ENCODE measurements at regions not wholly inside any gene's neighbourhood (a gene's known extent, or its start where the extent isn't known, plus 50 kb on each side); places are given as distances from the start of the nearest gene placed in this dataset.
"Not testable (repeated sequence)": the region's sequence is repeated elsewhere in the genome, so short reads cannot be mapped to it uniquely, and the experiment has no call there.

GRCh38 chr14:71250791-71251190 is 343.5 kb downstream of the PCNX1 start:
- ATAC-seq (ENCODE audit: low read depth) (no peak), DNase-seq (no peak)
- no peak overlapping the region for H2AK9ac ChIP-seq (replicated peaks; ENCODE audit: low read depth, low read length, poor library complexity)
- no peaks in the 10 kb centered on the region for H3K36me3 ChIP-seq (ENCODE audit: control insufficient read depth, insufficient read depth, low read length)
- H2BK120ac ChIP-seq (ENCODE audit: low read depth, low read length), result no peak overlapping the region
- H3K18ac ChIP-seq (ENCODE audit: low read depth, low read length), result no peak overlapping the region
- TF ChIP-seq CEBPB (IDR thresholded peaks at IDR 0.05; ENCODE audit: low read depth, low read length), result no peak
- TF ChIP-seq MAFK (IDR thresholded peaks at IDR 0.05; ENCODE audit: low read depth, low read length), result no peak
- TF ChIP-seq, protein P1, sequence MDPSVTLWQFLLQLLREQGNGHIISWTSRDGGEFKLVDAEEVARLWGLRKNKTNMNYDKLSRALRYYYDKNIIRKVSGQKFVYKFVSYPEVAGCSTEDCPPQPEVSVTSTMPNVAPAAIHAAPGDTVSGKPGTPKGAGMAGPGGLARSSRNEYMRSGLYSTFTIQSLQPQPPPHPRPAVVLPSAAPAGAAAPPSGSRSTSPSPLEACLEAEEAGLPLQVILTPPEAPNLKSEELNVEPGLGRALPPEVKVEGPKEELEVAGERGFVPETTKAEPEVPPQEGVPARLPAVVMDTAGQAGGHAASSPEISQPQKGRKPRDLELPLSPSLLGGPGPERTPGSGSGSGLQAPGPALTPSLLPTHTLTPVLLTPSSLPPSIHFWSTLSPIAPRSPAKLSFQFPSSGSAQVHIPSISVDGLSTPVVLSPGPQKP (IDR thresholded peaks at IDR 0.05; ENCODE audit: borderline replicate concordance, low read depth, low read length), result no peak
- TF ChIP-seq SMC3 (IDR thresholded peaks at IDR 0.05; ENCODE audit: low read depth, low read length), result no peak
- TF ChIP-seq, protein P2, sequence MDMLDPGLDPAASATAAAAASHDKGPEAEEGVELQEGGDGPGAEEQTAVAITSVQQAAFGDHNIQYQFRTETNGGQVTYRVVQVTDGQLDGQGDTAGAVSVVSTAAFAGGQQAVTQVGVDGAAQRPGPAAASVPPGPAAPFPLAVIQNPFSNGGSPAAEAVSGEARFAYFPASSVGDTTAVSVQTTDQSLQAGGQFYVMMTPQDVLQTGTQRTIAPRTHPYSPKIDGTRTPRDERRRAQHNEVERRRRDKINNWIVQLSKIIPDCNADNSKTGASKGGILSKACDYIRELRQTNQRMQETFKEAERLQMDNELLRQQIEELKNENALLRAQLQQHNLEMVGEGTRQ (IDR thresholded peaks at IDR 0.05; ENCODE audit: low read depth, low read length), result no peak
- TF ChIP-seq MAZ (IDR thresholded peaks at IDR 0.05; ENCODE audit: borderline replicate concordance, low read depth, low read length), result no peak
- H3K4me3 ChIP-seq (ENCODE audit: insufficient read depth, low read depth, low read length), result no peak overlapping the region
- intact Hi-C loops (cut with micrococcal nuclease) (no loop called here), dilution Hi-C loops (cut with HindIII; ENCODE audit: low sequenced_read_pairs, unreplicated experiment) (no loop called here), in situ Hi-C loops (cut with MboI; ENCODE audit: low sequenced_read_pairs) (no loop called here)
- H3K4me2 ChIP-seq (ENCODE audit: low read depth, low read length), result no peak overlapping the region
- POLR2A ChIA-PET (ENCODE audit: unreplicated experiment), result no interaction called here
- no peak overlapping the region for H2AK5ac ChIP-seq (ENCODE audit: low read depth, low read length)
- H3K56ac ChIP-seq (ENCODE audit: extremely low read depth, insufficient read depth, low read length), result no peak overlapping the region
- H3K4ac ChIP-seq (ENCODE audit: low read depth, low read length), result no peak overlapping the region
- H3K79me1 ChIP-seq (ENCODE audit: low read depth in 1 of 2, low read length in 2 of 2), result no peaks in the 10 kb centered on the region
- peaks cover 6% of the 10 kb centered on the region; the same call in 1 of the 2 replicates for H3K9me1 ChIP-seq (ENCODE audit: insufficient read depth, low read length)
- H2BK15ac ChIP-seq (ENCODE audit: low read depth, low read length), result no peak overlapping the region
- CTCF ChIA-PET, result no interaction called here
- no peak overlapping the region for H2BK5ac ChIP-seq (ENCODE audit: low read depth, low read length, poor library complexity, severe bottlenecking)
- no peaks in the 10 kb centered on the region for H3K27me3 ChIP-seq (ENCODE audit: control insufficient read depth, insufficient read depth, low read length)
- H4K91ac ChIP-seq (ENCODE audit: insufficient read depth, low read depth, low read length), result no peak overlapping the region
- H3K4me1 ChIP-seq (ENCODE audit: control insufficient read depth, insufficient read depth, low read length), result peaks cover 9% of the 10 kb centered on the region
- H3K14ac ChIP-seq (replicated peaks; ENCODE audit: low read depth, low read length), result no peak overlapping the region
- H3K23ac ChIP-seq (ENCODE audit: low read depth, low read length), result no peak overlapping the region
- H4K5ac ChIP-seq (ENCODE audit: low read depth, low read length), result no peak overlapping the region
- no peak overlapping the region for H4K8ac ChIP-seq (ENCODE audit: low read depth in 2 of 2, low read length in 2 of 2)
- no peak overlapping the region for H3K27ac ChIP-seq (ENCODE audit: insufficient read depth, low read length)
- no peak overlapping the region for H2BK20ac ChIP-seq (ENCODE audit: low read depth, low read length)
- H2AFZ ChIP-seq (replicated peaks; ENCODE audit: low read length, poor library complexity), result no peak overlapping the region
- no peaks in the 10 kb centered on the region for H4K20me1 ChIP-seq (ENCODE audit: insufficient read depth, low read length)
- no TSS peak for BruUV-seq (replicated peaks)
- H3K9ac ChIP-seq (ENCODE audit: low read depth, low read length), result no peak overlapping the region
- H3K9me3 ChIP-seq (ENCODE audit: control insufficient read depth, insufficient read depth, low read length), result peaks cover 2% of the 10 kb centered on the region; the same call in 1 of the 2 replicates

DNA sequence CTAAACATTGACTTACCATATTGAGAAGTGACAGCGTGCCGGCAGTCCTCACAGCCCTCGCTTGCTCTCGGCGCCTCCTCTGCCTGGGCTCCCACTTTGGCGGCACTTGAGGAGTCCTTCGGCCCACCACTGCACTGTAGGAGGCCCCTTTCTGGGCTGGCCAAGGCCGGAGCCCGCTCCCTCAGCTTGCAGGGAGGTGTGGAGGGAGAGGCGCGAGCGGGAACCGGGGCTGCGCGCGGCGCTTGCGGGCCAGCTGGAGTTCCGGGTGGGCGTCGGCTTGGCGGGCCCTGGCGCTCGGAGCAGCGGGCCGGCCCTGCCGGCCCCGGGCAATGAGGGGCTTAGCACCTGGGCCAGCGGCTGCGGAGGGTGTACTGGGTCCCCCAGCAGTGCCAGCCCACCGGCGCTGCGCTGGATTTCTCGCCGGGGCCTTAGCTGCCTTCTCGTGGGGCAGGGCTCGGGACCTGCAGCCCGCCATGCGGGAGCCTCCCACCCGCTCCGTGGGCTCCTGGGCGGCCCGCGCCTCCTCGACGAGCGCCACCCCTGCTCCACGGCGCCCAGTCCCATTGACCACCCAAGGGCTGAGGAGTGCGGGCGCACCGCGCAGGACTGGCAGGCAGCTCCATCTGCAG is 346.9 kb downstream of the PCNX1 start:
- H2BK5ac ChIP-seq (ENCODE audit: low read depth, low read length, poor library complexity, severe bottlenecking); CTCF ChIA-PET: not testable (repeated sequence)

More for the DNA sequence above, 346.9 kb downstream of the PCNX1 start:
- H3K36me3 ChIP-seq (ENCODE audit: control insufficient read depth, insufficient read depth, low read length); H3K27ac ChIP-seq (ENCODE audit: insufficient read depth, low read length); H2AFZ ChIP-seq (replicated peaks; ENCODE audit: low read length, poor library complexity); H2BK120ac ChIP-seq (ENCODE audit: low read depth, low read length); POLR2A ChIA-PET (ENCODE audit: unreplicated experiment); H4K91ac ChIP-seq (ENCODE audit: insufficient read depth, low read depth, low read length); H3K4ac ChIP-seq (ENCODE audit: low read depth, low read length); BruUV-seq (replicated peaks); ATAC-seq (ENCODE audit: low read depth); in situ Hi-C loops (cut with MboI; ENCODE audit: low sequenced_read_pairs); H3K4me3 ChIP-seq (ENCODE audit: insufficient read depth, low read depth, low read length); H3K14ac ChIP-seq (replicated peaks; ENCODE audit: low read depth, low read length); H2BK20ac ChIP-seq (ENCODE audit: low read depth, low read length); H3K18ac ChIP-seq (ENCODE audit: low read depth, low read length); H2BK15ac ChIP-seq (ENCODE audit: low read depth, low read length); H3K4me1 ChIP-seq (ENCODE audit: control insufficient read depth, insufficient read depth, low read length); H3K9ac ChIP-seq (ENCODE audit: low read depth, low read length); dilution Hi-C loops (cut with HindIII; ENCODE audit: low sequenced_read_pairs, unreplicated experiment); H3K23ac ChIP-seq (ENCODE audit: low read depth, low read length); H4K5ac ChIP-seq (ENCODE audit: low read depth, low read length); H2AK9ac ChIP-seq (replicated peaks; ENCODE audit: low read depth, low read length, poor library complexity); H3K79me1 ChIP-seq (ENCODE audit: low read depth in 1 of 2, low read length in 2 of 2); H3K27me3 ChIP-seq (ENCODE audit: control insufficient read depth, insufficient read depth, low read length); H4K8ac ChIP-seq (ENCODE audit: low read depth in 2 of 2, low read length in 2 of 2); H4K20me1 ChIP-seq (ENCODE audit: insufficient read depth, low read length); H2AK5ac ChIP-seq (ENCODE audit: low read depth, low read length); DNase-seq; H3K56ac ChIP-seq (ENCODE audit: extremely low read depth, insufficient read depth, low read length); H3K4me2 ChIP-seq (ENCODE audit: low read depth, low read length); H3K9me1 ChIP-seq (ENCODE audit: insufficient read depth, low read length); intact Hi-C loops (cut with micrococcal nuclease): not testable (repeated sequence)
- 86% methylated on average over 19 of the region's 53 CpGs; no CpG with 5 or more reads in 1 of the 2 experiments for WGBS, 2 experiments (ENCODE audit: extremely low coverage in 2 of 2, insufficient read length in 1 of 2)
- peaks cover 12% of the 10 kb centered on the region for H3K9me3 ChIP-seq (ENCODE audit: control insufficient read depth, insufficient read depth, low read length)
